ENCODE measurements at regions not wholly inside any gene's neighbourhood (a gene's known extent, or its start where the extent isn't known, plus 50 kb on each side); places are given as distances from the start of the nearest gene placed in this dataset.

DNA sequence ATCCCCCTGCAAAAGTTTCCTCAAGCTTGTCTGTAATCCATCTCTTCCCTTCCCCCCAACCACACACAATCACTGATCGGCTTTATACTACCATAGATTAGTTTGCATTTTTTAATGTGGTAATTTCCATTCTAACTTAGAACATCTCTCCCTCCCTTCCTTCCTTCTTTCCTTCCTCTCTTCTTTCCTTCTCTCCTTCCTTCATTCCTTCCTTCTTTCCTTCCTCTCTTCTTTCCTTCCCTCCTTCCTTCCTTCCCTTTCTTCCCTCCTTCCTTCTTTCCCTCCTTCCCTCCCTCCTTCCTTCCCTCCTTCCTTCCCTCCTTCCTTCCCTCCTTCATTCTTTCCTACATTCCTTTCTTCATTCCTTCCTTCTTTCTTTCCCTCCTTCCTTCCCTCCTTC, 166.2 kb upstream of the MSX2 start:
- TF ChIP-seq POLR2AphosphoS5 (IDR thresholded peaks at IDR 0.05; ENCODE audit: borderline replicate concordance, low read depth, low read length): no peak
- no peak for TF ChIP-seq EZH2 (IDR thresholded peaks at IDR 0.05)
- no peak for TF ChIP-seq FOXP2 (optimal IDR thresholded peaks at IDR 0.05; ENCODE audit: control extremely low read depth, extremely low read length, insufficient read depth)
